GM23338 (cell line): ENCODE measurements at regions not wholly inside any gene's neighbourhood (a gene's known extent, or its start where the extent isn't known, plus 50 kb on each side); places are given as distances from the start of the nearest gene placed in this dataset.

Experiments used
- CTCF ChIP-seq, 2 experiments: fragments of 200-600 bp in 1 of 2; sonication (generic) in 1 of 2; conservative IDR thresholded peaks; 2 replicates each; pipeline versions ENCODE4 v1.5.1 to v1.6.1; 2016 to 2017; ENCODE audit warnings: antibody characterized with exemption in 2 of 2, low read depth in 2 of 2, mild to moderate bottlenecking in 2 of 2, moderate library complexity in 1 of 2
- EZH2 ChIP-seq: fragments of 200-600 bp; sonication (generic); IDR thresholded peaks from one replicate; pipeline ENCODE4 v1.8.0; 2017; ENCODE audit warnings: antibody characterized with exemption, mild to moderate bottlenecking, low read depth; ENCODE audit not compliant: unreplicated experiment
- EZH2phosphoT487 ChIP-seq: fragments of 200-600 bp; sonication (generic); IDR thresholded peaks from one replicate; pipeline ENCODE4 v1.8.1; 2018; ENCODE audit warnings: antibody characterized with exemption; ENCODE audit not compliant: unreplicated experiment
- JUNB ChIP-seq: IDR thresholded peaks from one replicate; pipeline ENCODE4 v1.6.1; 2016; ENCODE audit warnings: antibody characterized with exemption; ENCODE audit not compliant: unreplicated experiment
- NANOG ChIP-seq: IDR thresholded peaks from 2 replicates; pipeline ENCODE4 v1.6.1; 2016; ENCODE audit warnings: antibody characterized with exemption, borderline replicate concordance
- STAT1 ChIP-seq: IDR thresholded peaks from one replicate; pipeline ENCODE4 v1.6.1; 2016; ENCODE audit warnings: antibody characterized with exemption; ENCODE audit not compliant: unreplicated experiment
- ZNF331 ChIP-seq: fragments of 250-450 bp; sonication (Bioruptor Pico); IDR thresholded peaks from 2 replicates; pipeline ENCODE4 v1.5.0; 2020; ENCODE audit warnings: low read depth, mild to moderate bottlenecking, moderate library complexity
- TF ChIP-seq, protein P1 (sequence below): fragments of 250-450 bp; sonication (Bioruptor Pico); IDR thresholded peaks from 2 replicates; pipeline ENCODE4 v1.5.0; 2020; ENCODE audit warnings: mild to moderate bottlenecking, moderate library complexity
- TF ChIP-seq, protein P2 (sequence below): IDR thresholded peaks from one replicate; pipeline ENCODE4 v1.6.1; 2018; ENCODE audit warnings: antibody characterized with exemption; ENCODE audit not compliant: unreplicated experiment
- TF ChIP-seq, protein P3 (sequence below): IDR thresholded peaks from 2 replicates; pipeline ENCODE4 v1.6.1; 2016; ENCODE audit warnings: antibody characterized with exemption

- TF ChIP-seq, protein P1, sequence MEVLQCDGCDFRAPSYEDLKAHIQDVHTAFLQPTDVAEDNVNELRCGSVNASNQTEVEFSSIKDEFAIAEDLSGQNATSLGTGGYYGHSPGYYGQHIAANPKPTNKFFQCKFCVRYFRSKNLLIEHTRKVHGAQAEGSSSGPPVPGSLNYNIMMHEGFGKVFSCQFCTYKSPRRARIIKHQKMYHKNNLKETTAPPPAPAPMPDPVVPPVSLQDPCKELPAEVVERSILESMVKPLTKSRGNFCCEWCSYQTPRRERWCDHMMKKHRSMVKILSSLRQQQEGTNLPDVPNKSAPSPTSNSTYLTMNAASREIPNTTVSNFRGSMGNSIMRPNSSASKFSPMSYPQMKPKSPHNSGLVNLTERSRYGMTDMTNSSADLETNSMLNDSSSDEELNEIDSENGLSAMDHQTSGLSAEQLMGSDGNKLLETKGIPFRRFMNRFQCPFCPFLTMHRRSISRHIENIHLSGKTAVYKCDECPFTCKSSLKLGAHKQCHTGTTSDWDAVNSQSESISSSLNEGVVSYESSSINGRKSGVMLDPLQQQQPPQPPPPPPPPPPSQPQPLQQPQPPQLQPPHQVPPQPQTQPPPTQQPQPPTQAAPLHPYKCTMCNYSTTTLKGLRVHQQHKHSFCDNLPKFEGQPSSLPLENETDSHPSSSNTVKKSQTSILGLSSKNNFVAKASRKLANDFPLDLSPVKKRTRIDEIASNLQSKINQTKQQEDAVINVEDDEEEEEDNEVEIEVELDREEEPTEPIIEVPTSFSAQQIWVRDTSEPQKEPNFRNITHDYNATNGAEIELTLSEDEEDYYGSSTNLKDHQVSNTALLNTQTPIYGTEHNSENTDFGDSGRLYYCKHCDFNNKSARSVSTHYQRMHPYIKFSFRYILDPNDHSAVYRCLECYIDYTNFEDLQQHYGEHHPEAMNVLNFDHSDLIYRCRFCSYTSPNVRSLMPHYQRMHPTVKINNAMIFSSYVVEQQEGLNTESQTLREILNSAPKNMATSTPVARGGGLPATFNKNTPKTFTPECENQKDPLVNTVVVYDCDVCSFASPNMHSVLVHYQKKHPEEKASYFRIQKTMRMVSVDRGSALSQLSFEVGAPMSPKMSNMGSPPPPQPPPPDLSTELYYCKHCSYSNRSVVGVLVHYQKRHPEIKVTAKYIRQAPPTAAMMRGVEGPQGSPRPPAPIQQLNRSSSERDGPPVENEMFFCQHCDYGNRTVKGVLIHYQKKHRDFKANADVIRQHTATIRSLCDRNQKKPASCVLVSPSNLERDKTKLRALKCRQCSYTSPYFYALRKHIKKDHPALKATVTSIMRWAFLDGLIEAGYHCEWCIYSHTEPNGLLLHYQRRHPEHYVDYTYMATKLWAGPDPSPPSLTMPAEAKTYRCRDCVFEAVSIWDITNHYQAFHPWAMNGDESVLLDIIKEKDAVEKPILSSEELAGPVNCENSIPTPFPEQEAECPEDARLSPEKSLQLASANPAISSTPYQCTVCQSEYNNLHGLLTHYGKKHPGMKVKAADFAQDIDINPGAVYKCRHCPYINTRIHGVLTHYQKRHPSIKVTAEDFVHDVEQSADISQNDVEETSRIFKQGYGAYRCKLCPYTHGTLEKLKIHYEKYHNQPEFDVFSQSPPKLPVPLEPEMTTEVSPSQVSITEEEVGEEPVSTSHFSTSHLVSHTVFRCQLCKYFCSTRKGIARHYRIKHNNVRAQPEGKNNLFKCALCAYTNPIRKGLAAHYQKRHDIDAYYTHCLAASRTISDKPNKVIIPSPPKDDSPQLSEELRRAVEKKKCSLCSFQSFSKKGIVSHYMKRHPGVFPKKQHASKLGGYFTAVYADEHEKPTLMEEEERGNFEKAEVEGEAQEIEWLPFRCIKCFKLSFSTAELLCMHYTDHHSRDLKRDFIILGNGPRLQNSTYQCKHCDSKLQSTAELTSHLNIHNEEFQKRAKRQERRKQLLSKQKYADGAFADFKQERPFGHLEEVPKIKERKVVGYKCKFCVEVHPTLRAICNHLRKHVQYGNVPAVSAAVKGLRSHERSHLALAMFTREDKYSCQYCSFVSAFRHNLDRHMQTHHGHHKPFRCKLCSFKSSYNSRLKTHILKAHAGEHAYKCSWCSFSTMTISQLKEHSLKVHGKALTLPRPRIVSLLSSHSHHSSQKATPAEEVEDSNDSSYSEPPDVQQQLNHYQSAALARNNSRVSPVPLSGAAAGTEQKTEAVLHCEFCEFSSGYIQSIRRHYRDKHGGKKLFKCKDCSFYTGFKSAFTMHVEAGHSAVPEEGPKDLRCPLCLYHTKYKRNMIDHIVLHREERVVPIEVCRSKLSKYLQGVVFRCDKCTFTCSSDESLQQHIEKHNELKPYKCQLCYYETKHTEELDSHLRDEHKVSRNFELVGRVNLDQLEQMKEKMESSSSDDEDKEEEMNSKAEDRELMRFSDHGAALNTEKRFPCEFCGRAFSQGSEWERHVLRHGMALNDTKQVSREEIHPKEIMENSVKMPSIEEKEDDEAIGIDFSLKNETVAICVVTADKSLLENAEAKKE (CRISPR knock-in tag) = no peak
- TF ChIP-seq EZH2 (no peak), CTCF (conservative IDR thresholded peaks at IDR 0.05; ENCODE audit: low read depth in 2 of 2) (no peak), NANOG (no peak), JUNB (no peak), STAT1 (no peak), ZNF331 (CRISPR knock-in tag) (no peak), EZH2phosphoT487 (no peak)
- TF ChIP-seq, protein P2, sequence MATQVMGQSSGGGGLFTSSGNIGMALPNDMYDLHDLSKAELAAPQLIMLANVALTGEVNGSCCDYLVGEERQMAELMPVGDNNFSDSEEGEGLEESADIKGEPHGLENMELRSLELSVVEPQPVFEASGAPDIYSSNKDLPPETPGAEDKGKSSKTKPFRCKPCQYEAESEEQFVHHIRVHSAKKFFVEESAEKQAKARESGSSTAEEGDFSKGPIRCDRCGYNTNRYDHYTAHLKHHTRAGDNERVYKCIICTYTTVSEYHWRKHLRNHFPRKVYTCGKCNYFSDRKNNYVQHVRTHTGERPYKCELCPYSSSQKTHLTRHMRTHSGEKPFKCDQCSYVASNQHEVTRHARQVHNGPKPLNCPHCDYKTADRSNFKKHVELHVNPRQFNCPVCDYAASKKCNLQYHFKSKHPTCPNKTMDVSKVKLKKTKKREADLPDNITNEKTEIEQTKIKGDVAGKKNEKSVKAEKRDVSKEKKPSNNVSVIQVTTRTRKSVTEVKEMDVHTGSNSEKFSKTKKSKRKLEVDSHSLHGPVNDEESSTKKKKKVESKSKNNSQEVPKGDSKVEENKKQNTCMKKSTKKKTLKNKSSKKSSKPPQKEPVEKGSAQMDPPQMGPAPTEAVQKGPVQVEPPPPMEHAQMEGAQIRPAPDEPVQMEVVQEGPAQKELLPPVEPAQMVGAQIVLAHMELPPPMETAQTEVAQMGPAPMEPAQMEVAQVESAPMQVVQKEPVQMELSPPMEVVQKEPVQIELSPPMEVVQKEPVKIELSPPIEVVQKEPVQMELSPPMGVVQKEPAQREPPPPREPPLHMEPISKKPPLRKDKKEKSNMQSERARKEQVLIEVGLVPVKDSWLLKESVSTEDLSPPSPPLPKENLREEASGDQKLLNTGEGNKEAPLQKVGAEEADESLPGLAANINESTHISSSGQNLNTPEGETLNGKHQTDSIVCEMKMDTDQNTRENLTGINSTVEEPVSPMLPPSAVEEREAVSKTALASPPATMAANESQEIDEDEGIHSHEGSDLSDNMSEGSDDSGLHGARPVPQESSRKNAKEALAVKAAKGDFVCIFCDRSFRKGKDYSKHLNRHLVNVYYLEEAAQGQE = no peak
- TF ChIP-seq, protein P3, sequence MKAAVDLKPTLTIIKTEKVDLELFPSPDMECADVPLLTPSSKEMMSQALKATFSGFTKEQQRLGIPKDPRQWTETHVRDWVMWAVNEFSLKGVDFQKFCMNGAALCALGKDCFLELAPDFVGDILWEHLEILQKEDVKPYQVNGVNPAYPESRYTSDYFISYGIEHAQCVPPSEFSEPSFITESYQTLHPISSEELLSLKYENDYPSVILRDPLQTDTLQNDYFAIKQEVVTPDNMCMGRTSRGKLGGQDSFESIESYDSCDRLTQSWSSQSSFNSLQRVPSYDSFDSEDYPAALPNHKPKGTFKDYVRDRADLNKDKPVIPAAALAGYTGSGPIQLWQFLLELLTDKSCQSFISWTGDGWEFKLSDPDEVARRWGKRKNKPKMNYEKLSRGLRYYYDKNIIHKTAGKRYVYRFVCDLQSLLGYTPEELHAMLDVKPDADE = no peak
These were observed 102.0 kb downstream of the CAVIN4 start (continued) for GRCh38 chr9:100679834-100680233.
